GM12878 (cell line): ENCODE measurements at regions not wholly inside any gene's neighbourhood (a gene's known extent, or its start where the extent isn't known, plus 50 kb on each side); places are given as distances from the start of the nearest gene placed in this dataset.

Experiments used
- BACH1 ChIP-seq: fragments of 450-650 bp; IDR thresholded peaks from 2 replicates; pipeline ENCODE4 v1.6.1; 2017; ENCODE audit warnings: mild to moderate bottlenecking, borderline replicate concordance
- BHLHE40 ChIP-seq, 2 experiments: fragments of 450-650 bp in 1 of 2; IDR thresholded peaks; 2 replicates each; pipeline ENCODE4 v1.6.1; 2011 to 2017; ENCODE audit warnings: low read depth in 2 of 2, borderline replicate concordance in 1 of 2, improper control_type of control experiment in 1 of 2, low read length in 1 of 2, mild to moderate bottlenecking in 1 of 2
- CHD4 ChIP-seq: fragments of 200-600 bp; sonication (generic); IDR thresholded peaks from 2 replicates; pipeline ENCODE4 v1.6.1; 2016; ENCODE audit warnings: mild to moderate bottlenecking
- CREM ChIP-seq: IDR thresholded peaks from 2 replicates; pipeline ENCODE4 v1.6.1; 2014; ENCODE audit warnings: antibody characterized with exemption, low read depth
- DPF2 ChIP-seq: fragments of 450-650 bp; IDR thresholded peaks from 2 replicates; pipeline ENCODE4 v1.6.1; 2017; ENCODE audit warnings: mild to moderate bottlenecking
- ESRRA ChIP-seq: IDR thresholded peaks from 2 replicates; pipeline ENCODE4 v1.6.1; 2012; ENCODE audit warnings: mild to moderate bottlenecking, low read length, improper control_type of control experiment
- HCFC1 ChIP-seq: fragments of 150-350 bp; IDR thresholded peaks from 2 replicates; pipeline ENCODE4 v1.6.1; 2014; ENCODE audit warnings: low read length
- IRF5 ChIP-seq: fragments of 450-650 bp; IDR thresholded peaks from 2 replicates; pipeline ENCODE4 v1.6.1; 2017; ENCODE audit warnings: borderline replicate concordance
- KLF5 ChIP-seq: fragments of 450-650 bp; IDR thresholded peaks from 2 replicates; pipeline ENCODE4 v1.6.1; 2014; ENCODE audit warnings: mild to moderate bottlenecking; ENCODE audit not compliant: partially characterized antibody
- MEF2A ChIP-seq: IDR thresholded peaks from 2 replicates; pipeline ENCODE4 v1.6.1; 2011; ENCODE audit warnings: low read depth, mild to moderate bottlenecking, low read length, moderate library complexity; ENCODE audit not compliant: insufficient read depth
- MYB ChIP-seq: fragments of 150-350 bp; IDR thresholded peaks from 2 replicates; pipeline ENCODE4 v1.6.1; 2014; ENCODE audit warnings: mild to moderate bottlenecking, low read depth, low read length, borderline replicate concordance
- RBBP5 ChIP-seq: fragments of 200-600 bp; sonication (generic); conservative IDR thresholded peaks from 2 replicates; pipeline ENCODE4 v1.6.1; 2016
- RFX5 ChIP-seq: IDR thresholded peaks from 2 replicates; pipeline ENCODE4 v1.6.1; 2011; ENCODE audit warnings: low read depth, low read length, improper control_type of control experiment
- RUNX3 ChIP-seq: IDR thresholded peaks from 2 replicates; pipeline ENCODE4 v1.6.1; 2012; ENCODE audit warnings: low read length, inconsistent platforms
- STAT1 ChIP-seq: fragments of 450-650 bp; conservative IDR thresholded peaks from 2 replicates; pipeline ENCODE4 v1.6.1; 2014; ENCODE audit warnings: antibody characterized with exemption, mild to moderate bottlenecking
- TARDBP ChIP-seq: IDR thresholded peaks from 2 replicates; pipeline ENCODE4 v1.6.1; 2016; ENCODE audit warnings: borderline replicate concordance
- TBL1XR1 ChIP-seq: IDR thresholded peaks from 2 replicates; pipeline ENCODE4 v1.6.1; 2012; ENCODE audit warnings: low read depth, low read length, improper control_type of control experiment
- YBX1 ChIP-seq: fragments of 450-650 bp; IDR thresholded peaks from 2 replicates; pipeline ENCODE4 v1.6.1; 2016; ENCODE audit warnings: antibody characterized with exemption
- ZNF207 ChIP-seq: fragments of 450-650 bp; IDR thresholded peaks from 2 replicates; pipeline ENCODE4 v1.6.1; 2014; ENCODE audit warnings: antibody characterized with exemption, mild to moderate bottlenecking, borderline replicate concordance
- ZNF24 ChIP-seq: fragments of 450-650 bp; IDR thresholded peaks from 2 replicates; pipeline ENCODE4 v1.6.1; 2017; ENCODE audit warnings: antibody characterized with exemption, mild to moderate bottlenecking
- TF ChIP-seq, protein P1 (sequence below): fragments of 450-650 bp; formaldehyde crosslinking; IDR thresholded peaks from 2 replicates; pipeline ENCODE4 v1.4.0; 2022; ENCODE audit warnings: mild to moderate bottlenecking, moderate library complexity
- TF ChIP-seq, protein P2 (sequence below): fragments of 150-350 bp; IDR thresholded peaks from 2 replicates; pipeline ENCODE4 v1.6.1; 2014; ENCODE audit warnings: mild to moderate bottlenecking, low read depth, low read length
- TF ChIP-seq, protein P3 (sequence below): fragments of 450-650 bp; IDR thresholded peaks from 2 replicates; pipeline ENCODE4 v1.6.1; 2016; ENCODE audit warnings: mild to moderate bottlenecking

GRCh38 chr13:30120133-30120822, 187.1 kb downstream of the KATNAL1 start (continued):
- TF ChIP-seq, protein P1, sequence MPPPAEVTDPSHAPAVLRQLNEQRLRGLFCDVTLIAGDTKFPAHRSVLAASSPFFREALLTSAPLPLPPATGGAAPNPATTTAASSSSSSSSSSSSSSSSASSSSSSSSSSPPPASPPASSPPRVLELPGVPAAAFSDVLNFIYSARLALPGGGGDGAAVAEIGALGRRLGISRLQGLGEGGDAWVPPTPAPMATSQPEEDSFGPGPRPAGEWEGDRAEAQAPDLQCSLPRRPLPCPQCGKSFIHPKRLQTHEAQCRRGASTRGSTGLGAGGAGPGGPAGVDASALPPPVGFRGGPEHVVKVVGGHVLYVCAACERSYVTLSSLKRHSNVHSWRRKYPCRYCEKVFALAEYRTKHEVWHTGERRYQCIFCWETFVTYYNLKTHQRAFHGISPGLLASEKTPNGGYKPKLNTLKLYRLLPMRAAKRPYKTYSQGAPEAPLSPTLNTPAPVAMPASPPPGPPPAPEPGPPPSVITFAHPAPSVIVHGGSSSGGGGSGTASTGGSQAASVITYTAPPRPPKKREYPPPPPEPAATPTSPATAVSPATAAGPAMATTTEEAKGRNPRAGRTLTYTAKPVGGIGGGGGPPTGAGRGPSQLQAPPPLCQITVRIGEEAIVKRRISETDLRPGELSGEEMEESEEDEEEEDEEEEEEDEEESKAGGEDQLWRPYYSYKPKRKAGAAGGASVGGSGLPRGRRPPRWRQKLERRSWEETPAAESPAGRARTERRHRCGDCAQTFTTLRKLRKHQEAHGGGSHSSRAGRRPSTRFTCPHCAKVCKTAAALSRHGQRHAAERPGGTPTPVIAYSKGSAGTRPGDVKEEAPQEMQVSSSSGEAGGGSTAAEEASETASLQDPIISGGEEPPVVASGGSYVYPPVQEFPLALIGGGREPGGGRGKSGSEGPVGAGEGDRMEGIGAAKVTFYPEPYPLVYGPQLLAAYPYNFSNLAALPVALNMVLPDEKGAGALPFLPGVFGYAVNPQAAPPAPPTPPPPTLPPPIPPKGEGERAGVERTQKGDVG = no peak
- TF ChIP-seq RUNX3 = peak; percentile 63
- no peak for TF ChIP-seq CHD4
- no peak for TF ChIP-seq HCFC1
- no peak for TF ChIP-seq YBX1
- TF ChIP-seq STAT1 = no peak
- no peak for TF ChIP-seq RBBP5
- TF ChIP-seq ESRRA = no peak
- TF ChIP-seq RFX5 = no peak
- TF ChIP-seq, protein P2, sequence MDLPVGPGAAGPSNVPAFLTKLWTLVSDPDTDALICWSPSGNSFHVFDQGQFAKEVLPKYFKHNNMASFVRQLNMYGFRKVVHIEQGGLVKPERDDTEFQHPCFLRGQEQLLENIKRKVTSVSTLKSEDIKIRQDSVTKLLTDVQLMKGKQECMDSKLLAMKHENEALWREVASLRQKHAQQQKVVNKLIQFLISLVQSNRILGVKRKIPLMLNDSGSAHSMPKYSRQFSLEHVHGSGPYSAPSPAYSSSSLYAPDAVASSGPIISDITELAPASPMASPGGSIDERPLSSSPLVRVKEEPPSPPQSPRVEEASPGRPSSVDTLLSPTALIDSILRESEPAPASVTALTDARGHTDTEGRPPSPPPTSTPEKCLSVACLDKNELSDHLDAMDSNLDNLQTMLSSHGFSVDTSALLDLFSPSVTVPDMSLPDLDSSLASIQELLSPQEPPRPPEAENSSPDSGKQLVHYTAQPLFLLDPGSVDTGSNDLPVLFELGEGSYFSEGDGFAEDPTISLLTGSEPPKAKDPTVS = no peak
- TF ChIP-seq ZNF207 = no peak
- TF ChIP-seq TBL1XR1 = no peak
- peak; percentile 31; the same call in 1 of the 2 replicates for TF ChIP-seq DPF2
- TF ChIP-seq CREM = no peak
- no peak for TF ChIP-seq BACH1
- TF ChIP-seq BHLHE40 (IDR thresholded peaks at IDR 0.05; ENCODE audit: borderline replicate concordance in 1 of 2, low read depth in 2 of 2, low read length in 1 of 2) = no peak
- TF ChIP-seq, protein P3, sequence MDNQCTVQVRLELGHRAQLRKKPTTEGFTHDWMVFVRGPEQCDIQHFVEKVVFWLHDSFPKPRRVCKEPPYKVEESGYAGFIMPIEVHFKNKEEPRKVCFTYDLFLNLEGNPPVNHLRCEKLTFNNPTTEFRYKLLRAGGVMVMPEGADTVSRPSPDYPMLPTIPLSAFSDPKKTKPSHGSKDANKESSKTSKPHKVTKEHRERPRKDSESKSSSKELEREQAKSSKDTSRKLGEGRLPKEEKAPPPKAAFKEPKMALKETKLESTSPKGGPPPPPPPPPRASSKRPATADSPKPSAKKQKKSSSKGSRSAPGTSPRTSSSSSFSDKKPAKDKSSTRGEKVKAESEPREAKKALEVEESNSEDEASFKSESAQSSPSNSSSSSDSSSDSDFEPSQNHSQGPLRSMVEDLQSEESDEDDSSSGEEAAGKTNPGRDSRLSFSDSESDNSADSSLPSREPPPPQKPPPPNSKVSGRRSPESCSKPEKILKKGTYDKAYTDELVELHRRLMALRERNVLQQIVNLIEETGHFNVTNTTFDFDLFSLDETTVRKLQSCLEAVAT = no peak
- TF ChIP-seq MEF2A = no peak
- no peak for TF ChIP-seq KLF5
- TF ChIP-seq TARDBP = no peak
- no peak for TF ChIP-seq IRF5
- no peak for TF ChIP-seq MYB
- no peak for TF ChIP-seq ZNF24
